ENCODE measurements at regions not wholly inside any gene's neighbourhood (a gene's known extent, or its start where the extent isn't known, plus 50 kb on each side); places are given as distances from the start of the nearest gene placed in this dataset.

GRCh38 chr7:34491899-34492298 lies 166.1 kb upstream of the NPSR1 start:
- TF ChIP-seq CTCF (IDR thresholded peaks at IDR 0.05; ENCODE audit: low read depth, low read length) (no peak), EZH2phosphoT487 (IDR thresholded peaks at IDR 0.05; ENCODE audit: low read depth) (no peak)
